ENCODE measurements at regions not wholly inside any gene's neighbourhood (a gene's known extent, or its start where the extent isn't known, plus 50 kb on each side); places are given as distances from the start of the nearest gene placed in this dataset.

- no peaks in the 10 kb centered on the region for H3K36me3 ChIP-seq
- H3K9me3 ChIP-seq = no peaks in the 10 kb centered on the region
- no peak for DNase-seq
- WGBS, 2 donors = 66 to 73% methylated on average over 1 of the region's 1 CpG
- H3K4me3 ChIP-seq = no peak overlapping the region
- H3K4me1 ChIP-seq = no peaks in the 10 kb centered on the region
- H3K27me3 ChIP-seq = no peaks in the 10 kb centered on the region
- peak; percentile 11 to 43 for ATAC-seq (ENCODE audit: low FRiP score in 2 of 2)
- H3K27ac ChIP-seq = no peak overlapping the region
- TF ChIP-seq POLR2AphosphoS5 (IDR thresholded peaks at IDR 0.05) = no peak
- no peak for TF ChIP-seq EP300 (IDR thresholded peaks at IDR 0.05)
- no peak for TF ChIP-seq POLR2A (IDR thresholded peaks at IDR 0.05)
- no peak for TF ChIP-seq CTCF (IDR thresholded peaks at IDR 0.05)
These were observed 85.0 kb upstream of the P3H2 start for GRCh38 chr3:190205739-190206138.

GRCh38 chr3:190204200-190204599, 83.5 kb upstream of the P3H2 start:
- Histone ChIP-seq H3K9me3 (no peaks in the 10 kb centered on the region), H3K4me1 (no peaks in the 10 kb centered on the region), H3K27ac (no peak overlapping the region), H3K4me3 (no peak overlapping the region), H3K36me3 (no peaks in the 10 kb centered on the region), H3K27me3 (no peaks in the 10 kb centered on the region)
- 93 to 96% methylated on average over 3 of the region's 3 CpGs for WGBS, 2 donors
- TF ChIP-seq POLR2A (IDR thresholded peaks at IDR 0.05) (no peak), EP300 (IDR thresholded peaks at IDR 0.05) (no peak)
- DNase-seq (no peak), ATAC-seq (ENCODE audit: low FRiP score in 2 of 2) (no peak)

- no peaks in the 10 kb centered on the region for H3K36me3 ChIP-seq
- H3K4me3 ChIP-seq = no peak overlapping the region
- ATAC-seq (ENCODE audit: low FRiP score in 2 of 2) = no peak
- H3K4me1 ChIP-seq = no peaks in the 10 kb centered on the region
- DNase-seq = no peak
- no peak overlapping the region for H3K27ac ChIP-seq
- H3K9me3 ChIP-seq = no peaks in the 10 kb centered on the region
- WGBS, 2 donors = 90% methylated on average over 3 of the region's 3 CpGs
- H3K27me3 ChIP-seq = no peaks in the 10 kb centered on the region
- TF ChIP-seq CTCF (IDR thresholded peaks at IDR 0.05) (no peak), EP300 (IDR thresholded peaks at IDR 0.05) (no peak), POLR2AphosphoS5 (IDR thresholded peaks at IDR 0.05) (no peak), POLR2A (IDR thresholded peaks at IDR 0.05) (no peak)
These were observed 76.7 kb upstream of the P3H2 start for GRCh38 chr3:190197346-190197763.

GRCh38 chr3:190194506-190194905, 73.8 kb upstream of the P3H2 start:
- Histone ChIP-seq H3K36me3 (no peaks in the 10 kb centered on the region), H3K4me1 (no peaks in the 10 kb centered on the region), H3K27me3 (no peaks in the 10 kb centered on the region), H3K9me3 (no peaks in the 10 kb centered on the region), H3K4me3 (no peak overlapping the region), H3K27ac (no peak overlapping the region)
- 72 to 78% methylated on average over 3 of the region's 3 CpGs for WGBS, 2 donors
- ATAC-seq (ENCODE audit: low FRiP score in 2 of 2) (no peak), DNase-seq (no peak)
- TF ChIP-seq CTCF (IDR thresholded peaks at IDR 0.05) (no peak), EP300 (IDR thresholded peaks at IDR 0.05) (no peak)

- Histone ChIP-seq H3K4me1 (no peaks in the 10 kb centered on the region), H3K27me3 (no peaks in the 10 kb centered on the region), H3K36me3 (no peaks in the 10 kb centered on the region), H3K27ac (no peak overlapping the region), H3K9me3 (no peaks in the 10 kb centered on the region), H3K4me3 (no peak overlapping the region)
- no peak for DNase-seq
- TF ChIP-seq POLR2A (IDR thresholded peaks at IDR 0.05) = no peak
- TF ChIP-seq CTCF (IDR thresholded peaks at IDR 0.05) = no peak
- TF ChIP-seq POLR2AphosphoS5 (IDR thresholded peaks at IDR 0.05) = no peak
- no peak for TF ChIP-seq EP300 (IDR thresholded peaks at IDR 0.05)
- WGBS, 2 donors = 56 to 67% methylated on average over 4 of the region's 4 CpGs
- no peak for ATAC-seq (ENCODE audit: low FRiP score in 2 of 2)
These were observed 72.5 kb upstream of the P3H2 start for GRCh38 chr3:190193210-190193609.

Measured in upper lobe of left lung (tissue), 6 donors.